H4 (cell line): ENCODE measurements at regions not wholly inside any gene's neighbourhood (a gene's known extent, or its start where the extent isn't known, plus 50 kb on each side); places are given as distances from the start of the nearest gene placed in this dataset.
"Not testable (repeated sequence)": the region's sequence is repeated elsewhere in the genome, so short reads cannot be mapped to it uniquely, and the experiment has no call there.

Source experiments
- DNase-seq: peaks from one replicate; pipeline ENCODE4 v3.0.0-alpha.2; 2015; ENCODE audit warnings: low spot score

DNA sequence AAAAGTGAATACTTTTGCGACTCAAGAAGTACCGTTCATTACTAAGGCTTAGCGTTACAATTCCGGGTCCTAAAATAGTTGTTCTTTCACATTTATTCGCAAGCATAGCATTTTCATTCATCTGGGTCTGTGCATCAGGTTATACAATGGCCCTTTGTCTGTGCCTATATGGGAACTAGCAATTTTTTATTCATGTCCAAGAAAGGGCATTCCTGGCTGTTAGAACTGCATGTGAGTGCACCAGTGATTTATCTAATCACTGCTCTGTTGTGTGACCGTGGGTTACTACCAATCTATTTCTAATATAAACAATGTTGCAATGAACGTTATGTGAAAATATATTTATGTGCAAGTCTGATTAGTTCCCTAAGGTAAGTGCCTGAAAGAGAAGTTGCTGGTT lies 63.8 kb downstream of the SPANXA1 start:
- not testable (repeated sequence) for DNase-seq

DNA sequence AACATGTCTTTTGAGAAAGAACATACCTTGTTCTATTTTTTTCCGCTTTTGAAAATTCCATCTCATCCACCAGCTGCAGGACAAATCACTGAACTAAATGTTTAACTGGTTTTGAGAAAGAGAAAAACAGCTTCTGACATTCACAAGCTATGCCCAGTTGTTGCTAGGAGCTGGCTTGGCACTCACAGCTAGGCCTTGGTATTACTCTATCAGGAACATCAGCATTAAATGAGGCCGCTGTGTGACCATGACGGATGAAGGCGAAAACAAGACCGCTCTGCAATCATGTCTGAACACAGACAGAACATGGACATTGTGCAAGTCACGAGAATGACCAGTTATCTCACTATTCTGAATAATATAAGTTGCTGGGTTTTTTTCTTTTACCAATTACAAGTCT lies 108.8 kb downstream of the SPANXA1 start:
- not testable (repeated sequence) for DNase-seq

DNA sequence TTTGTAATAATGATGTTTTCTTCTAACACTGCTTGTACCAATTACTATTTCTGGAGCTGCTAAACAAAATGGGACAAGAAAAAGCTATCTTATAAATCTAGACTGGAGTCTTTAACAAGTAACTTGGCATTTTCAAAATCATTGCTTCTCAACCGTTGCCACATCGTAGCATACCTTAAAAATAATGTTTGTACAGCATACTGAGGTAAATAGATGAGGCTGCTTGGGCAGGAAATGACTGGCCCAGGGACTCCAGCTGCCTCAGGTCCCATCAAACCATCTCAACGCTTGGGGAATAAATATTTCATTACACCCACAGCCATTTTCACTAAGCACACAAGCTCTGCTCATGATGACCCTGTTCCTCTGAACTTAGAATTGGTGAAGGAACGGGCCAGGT lies 115.1 kb downstream of the SPANXA1 start:
- DNase-seq: no peak

DNA sequence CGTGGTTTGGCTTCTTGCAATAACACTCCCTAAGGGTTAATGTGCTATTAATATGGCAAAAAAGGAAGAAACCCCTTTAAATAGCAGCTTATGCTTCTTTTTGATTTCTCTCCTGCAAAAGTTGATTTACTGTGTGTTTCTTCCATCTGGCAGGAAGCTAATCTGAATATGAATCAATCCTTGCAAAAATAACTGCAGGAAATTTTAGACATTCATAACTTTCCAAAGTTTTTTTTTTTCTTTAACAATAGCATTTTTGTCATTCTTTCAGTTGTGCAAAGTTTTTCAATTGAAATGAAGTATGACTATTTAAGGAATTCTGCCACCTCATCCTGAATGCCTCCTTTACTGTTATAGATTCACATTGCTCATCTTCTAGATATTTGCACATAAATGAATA lies 115.6 kb downstream of the SPANXA1 start:
- no peak for DNase-seq

DNA sequence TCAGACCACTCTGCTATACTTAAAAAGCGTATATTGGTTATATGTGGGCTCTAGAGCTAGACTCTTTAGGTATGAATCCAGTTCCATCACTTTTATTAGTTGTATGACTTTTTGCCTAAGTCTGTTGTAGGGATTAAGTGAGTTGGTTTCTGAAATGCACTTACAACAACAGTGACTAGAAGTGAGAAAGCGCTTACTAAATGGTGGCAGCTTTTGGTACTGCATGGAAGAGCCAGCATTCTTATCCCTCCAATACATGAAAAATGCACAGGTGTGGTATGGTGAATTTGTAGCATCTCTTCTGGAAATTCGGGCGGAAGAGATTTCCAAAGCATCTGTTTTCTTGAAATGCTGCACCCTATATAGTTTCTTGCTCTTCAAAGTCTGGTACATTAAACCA lies 117.1 kb downstream of the SPANXA1 start:
- DNase-seq: peak; percentile 3

DNA sequence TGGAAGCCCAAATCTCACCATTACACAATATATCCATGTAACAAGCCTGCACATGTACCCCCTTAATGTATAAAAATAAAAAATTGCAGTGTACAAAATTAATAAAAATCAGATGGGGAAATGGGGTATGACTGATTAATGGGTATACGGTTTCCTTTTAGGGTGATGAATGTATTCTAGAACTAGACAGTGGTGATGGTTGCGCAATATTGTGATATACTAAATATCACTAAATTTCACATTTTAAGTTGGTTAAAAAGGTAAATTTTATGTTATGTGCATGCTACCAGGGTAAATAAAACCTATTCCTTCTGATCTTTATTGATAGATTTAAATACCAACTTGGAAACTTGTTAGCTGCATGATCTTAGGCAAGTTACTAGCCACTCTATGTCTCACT lies 129.4 kb downstream of the SPANXA1 start:
- no peak for DNase-seq

DNA sequence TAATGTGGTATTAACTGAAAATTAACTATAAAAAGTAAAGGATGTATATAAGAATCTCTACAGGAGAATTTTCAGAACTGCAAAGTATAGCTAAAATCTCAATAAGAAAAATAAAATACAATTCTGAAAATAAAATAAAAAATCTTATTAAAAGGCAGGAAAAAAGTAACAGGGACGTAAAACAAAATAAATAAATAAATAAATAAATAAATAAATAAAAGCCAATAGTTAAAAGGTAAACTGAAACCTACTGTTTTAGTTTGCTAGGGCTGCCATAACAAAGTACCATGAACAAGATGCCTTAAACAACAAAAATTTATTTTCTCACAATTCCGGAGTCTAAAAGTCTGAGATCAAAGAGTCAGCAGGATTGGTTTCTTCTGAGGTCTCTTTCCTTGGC lies 140.6 kb downstream of the SPANXA1 start:
- DNase-seq: no peak

DNA sequence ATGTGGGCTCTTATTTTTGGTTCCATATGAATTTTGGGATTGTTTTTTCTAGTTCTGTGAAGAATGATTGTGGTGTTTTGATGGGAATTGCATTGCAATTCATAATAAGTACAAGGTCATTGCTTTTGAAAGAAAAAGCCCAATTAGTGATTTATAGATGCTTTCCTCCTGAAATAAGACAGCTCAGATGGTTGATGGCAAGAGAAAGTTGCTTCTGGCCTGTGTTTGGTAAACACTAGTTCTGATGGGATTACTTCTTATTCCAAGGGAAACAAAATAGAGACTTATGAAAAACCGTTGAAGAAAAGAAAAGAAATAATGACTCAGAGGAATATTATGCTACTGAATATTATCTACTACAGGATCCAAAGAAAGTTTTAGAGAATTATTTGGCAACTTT lies 144.9 kb downstream of the SPANXA1 start:
- no peak for DNase-seq

DNA sequence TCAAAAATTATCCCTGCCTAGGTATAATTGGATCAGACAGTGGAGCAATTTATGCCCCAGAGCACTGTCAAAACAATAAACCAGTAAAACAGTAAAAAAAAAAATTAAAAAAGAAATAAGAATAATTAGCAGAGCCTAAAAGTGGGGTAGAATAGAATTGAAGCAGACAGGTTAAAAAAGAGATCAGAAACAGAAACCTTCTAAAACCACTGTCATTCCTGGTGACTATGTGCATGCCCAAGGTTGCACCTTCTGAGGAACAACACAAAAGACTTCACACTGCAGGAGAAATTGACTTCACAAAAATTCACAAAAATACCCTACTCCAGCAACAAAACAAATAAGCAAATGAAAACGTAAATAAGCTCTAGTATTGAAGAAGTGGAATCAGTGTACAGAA lies 168.6 kb downstream of the SPANXA1 start:
- DNase-seq: no peak

DNA sequence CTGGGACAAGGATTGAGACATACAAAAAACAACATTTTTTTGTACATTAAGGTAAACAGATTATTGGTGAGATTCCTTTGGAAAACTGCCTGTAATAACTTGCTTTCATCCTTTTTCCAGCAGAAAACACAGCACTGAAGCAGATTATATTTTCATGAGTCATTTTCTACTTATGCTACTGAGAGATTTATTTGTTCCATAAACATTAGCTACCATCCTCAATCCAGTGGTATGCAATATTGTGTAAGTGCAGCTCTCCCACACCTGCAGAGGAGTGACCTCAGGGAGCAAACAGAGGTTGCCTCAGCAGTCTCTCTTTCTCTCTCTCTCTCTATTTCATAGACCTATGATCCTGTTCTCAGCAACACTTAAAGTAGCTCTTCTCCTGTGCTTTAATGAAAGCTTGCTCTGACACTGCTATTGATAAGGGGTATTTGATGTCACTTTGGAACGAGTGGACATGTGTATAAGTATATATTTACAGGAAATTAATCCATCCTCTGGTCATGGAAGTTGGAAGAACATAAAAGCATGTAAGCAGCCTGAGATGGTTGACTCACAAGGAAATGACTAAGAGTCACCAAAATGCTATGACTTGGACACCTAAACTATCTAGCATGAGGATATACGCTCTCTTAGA lies 163.7 kb upstream of the SPANXC start:
- DNase-seq: peak; percentile 58

DNA sequence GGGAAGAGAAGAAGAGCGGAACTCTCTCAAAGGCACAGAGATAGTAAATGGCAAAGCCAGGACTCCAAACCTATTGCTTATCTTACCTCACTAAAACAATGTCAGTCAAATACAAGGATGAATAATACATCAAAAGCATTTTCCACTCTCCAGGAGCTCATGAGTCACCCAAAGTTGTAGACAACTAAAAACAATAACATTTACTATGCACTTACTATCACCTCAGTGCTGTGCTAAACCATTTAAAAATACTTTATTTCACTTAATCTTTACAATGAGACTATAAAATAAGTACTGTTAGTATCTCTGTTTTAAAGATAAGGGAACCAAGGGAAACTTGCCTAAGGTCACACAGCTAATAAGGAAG lies 163.2 kb upstream of the SPANXC start:
- peak; percentile 4 for DNase-seq

DNA sequence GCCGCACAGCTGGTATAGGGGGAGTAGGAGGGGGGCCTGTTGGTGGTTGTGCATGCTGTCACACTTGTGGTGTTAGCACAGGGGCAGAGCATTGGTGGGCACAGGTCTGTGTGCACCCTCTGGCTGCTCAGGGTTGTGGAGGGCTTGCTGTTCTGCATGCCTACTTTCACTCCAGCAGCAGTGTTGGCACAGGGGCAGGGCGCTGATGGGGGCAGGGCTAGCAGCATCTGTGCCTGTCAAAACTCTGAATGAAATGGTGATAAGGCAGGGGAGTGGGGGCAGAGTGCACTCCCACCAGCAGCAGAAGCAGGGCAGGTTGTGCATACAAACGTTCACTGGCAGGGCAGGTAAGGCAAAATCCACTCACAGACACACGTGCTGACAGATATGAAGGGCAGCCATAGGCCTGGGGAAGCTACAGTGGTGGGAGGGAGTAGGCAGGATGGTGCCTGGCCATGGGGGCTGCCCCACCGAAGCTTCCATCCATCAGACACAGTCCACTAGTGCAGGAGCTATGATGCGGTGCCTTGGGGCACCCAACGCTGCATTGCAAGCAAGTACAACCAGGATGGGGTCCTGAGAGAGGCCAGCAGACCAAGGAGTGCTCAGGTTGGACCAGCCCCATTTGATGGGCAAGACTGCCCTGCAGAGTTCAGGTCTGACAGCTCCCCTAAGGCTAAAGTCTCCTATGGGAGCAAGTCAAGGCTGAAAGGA lies 160.7 kb upstream of the SPANXC start:
- DNase-seq: no peak

DNA sequence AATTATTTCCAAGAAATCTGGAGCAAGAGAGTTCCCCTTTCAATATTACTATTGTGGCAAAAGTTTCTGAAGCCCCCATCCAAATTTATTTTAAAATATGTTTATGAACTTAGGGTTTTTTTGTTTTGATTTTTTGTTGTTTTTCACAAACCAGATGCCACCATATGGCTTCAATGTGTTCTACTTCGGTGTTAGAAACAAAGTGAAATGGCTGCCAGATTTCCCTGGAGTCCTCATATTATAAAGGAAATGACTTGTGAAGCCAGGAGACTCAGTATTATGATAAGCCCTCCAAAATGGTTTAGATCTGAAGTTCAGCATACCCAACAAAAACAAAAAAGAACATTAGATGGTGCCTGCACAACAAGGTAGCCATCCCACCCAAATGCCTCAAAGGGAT lies 154.2 kb upstream of the SPANXC start:
- DNase-seq: no peak

DNA sequence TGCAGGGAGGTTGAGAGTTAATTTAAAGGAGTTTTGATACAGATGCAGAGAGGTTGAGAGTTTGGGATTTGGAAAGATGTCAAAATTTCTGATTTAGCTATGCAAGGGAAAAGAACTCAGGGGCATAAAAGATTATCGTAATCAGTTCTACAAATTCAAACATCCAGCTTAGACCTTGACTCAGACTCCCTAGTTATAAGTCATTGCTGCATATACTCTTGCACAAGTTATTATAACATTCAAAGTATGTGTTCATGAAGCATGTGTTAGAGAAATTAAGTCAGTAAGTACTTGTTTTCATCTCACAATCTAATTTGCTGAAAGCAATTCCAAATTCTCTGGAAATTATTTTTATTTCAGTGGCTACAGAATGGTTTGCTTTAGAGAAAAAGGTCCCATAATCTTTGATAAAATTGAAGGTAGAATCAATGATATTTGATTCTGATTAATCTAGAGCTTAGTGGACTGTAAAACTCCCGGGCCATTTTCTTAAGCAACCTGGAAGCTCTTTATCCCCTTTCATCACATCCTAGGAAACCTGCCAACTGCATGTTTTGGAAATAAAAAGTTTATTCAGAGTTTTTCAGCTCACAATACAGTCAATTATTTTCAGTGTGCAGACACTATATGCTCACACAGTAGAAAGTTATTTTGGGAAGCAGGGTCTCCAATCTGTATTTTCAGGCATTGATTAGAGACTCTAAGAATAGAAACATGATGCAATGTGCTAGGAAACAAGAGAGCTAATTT lies 132.9 kb upstream of the SPANXC start:
- DNase-seq: no peak

DNA sequence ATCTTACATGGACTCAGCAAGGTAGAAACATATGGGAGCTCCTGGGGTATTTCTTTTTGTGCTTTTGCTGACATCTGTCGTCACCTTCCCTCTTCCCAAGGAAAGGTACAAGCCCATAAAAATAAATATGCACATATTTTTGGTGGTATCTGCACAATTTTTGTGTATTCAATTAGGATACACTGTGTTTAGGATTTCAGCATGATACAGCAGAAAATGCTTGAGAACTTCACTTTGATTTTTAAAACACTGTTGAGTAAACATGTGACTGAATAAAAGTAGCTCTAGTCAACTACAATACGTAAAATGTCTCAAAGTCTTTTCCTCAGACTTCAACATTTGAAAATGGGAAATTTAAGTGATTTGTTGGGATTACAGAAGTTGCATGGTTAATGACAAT lies 99.4 kb upstream of the SPANXC start:
- no peak for DNase-seq

DNA sequence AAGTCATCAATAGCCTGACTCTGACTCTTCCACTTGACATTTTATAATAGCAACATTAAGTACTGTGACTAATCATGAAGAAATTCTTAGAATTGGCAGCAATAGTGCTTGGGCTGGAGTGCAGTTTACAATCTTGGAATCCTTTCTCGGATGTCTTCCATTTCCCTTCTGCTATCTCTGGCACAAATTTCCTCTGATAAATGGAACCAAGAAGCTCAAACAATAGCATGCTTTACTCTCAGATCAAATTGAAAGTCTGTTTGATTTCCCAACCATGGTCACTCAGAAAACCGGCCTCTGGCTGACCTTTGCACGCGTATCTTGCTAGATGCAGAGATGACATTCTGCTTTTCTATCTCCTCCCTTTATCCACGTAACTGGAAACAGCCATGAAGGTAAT lies 99.0 kb upstream of the SPANXC start:
- peak; percentile 4 for DNase-seq

DNA sequence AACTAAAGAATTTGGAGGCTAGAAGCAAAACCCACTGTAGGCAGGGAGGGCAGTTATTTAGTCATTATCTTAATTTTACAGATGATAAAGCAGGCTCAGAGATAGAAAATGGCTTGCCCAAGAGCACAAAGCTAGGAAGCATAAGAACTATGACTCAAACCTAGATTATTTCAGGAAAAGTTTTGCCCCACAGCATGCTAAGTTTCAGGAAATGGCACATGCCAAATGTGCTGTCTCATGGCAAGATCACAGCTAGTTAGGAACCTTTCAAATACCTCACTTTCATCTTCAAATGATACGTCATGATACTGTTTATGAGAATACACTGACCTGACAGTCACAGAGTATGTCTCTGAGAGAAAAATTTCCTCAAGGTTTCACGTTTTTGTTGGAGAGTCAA lies 78.5 kb upstream of the SPANXC start:
- DNase-seq: no peak

DNA sequence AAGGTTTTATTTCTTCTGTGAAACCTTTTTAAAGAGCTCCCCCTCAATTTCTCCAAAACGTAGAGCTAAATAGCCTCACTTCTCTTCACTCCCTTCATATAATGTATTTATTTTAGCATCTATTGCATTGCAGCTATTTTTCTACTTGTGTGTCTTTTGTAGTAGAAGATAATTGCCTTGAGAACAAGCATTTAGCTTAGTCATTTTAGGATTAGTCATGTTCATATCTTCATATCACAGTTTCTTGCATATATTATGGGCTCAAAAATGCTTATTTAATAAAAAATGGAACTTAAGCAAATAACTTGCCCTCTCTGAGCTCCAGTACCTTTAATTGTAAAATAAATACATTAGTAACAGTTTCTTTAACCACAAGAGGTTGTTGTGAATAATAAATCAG lies 72.1 kb upstream of the SPANXC start:
- DNase-seq: peak; percentile 3

DNA sequence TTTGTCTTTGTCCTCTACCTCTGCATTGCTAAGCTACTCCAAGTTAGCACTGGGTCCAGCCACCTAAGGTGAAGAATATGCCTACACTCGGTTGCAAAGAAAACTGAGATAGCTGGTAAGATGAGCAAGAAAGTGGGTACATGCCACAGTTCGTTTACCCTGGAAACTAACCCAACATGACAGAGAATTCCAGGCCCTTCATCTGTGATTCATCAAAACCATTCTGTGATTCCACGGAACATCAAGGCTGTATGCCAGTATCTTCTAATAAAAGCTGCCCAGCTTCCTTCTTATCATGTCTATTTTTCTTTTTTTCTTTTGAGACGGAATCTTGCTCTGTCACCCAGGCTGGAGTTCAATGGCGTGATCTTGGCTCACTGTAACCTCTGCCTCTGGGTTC lies 58.7 kb upstream of the SPANXC start:
- DNase-seq: no peak
